ENCODE measurements at regions not wholly inside any gene's neighbourhood (a gene's known extent, or its start where the extent isn't known, plus 50 kb on each side); places are given as distances from the start of the nearest gene placed in this dataset.

DNA sequence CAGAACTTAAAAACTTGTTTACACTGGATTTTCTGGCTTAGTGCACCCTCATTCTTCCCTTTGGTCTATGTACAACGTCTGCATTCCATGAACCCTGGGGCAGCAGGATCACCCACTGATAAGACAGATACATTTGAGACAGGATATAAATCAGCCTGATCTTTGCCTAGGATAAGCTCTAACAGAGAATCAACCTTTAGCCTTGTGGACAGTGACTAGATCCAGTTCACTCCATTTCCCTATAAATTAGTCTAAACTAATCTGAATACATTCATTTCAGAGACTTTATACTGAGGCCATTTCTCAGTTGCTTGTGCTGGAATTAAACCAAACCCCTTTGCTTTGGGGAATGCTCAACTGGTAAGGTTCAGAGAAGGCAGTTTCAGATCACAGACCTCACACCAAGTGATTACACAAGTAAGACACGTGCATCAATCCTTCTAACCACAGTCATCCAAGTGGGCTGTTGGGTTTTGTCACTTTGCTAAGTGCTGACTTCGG is 639.8 kb upstream of the FZD8 start:
- intact Hi-C loops (cut with DNase I): no loop called here
- Histone ChIP-seq H3K9me3 (peaks cover 0 to 9% of the 10 kb centered on the region in 2 donors), H3K27ac (no peak overlapping the region), H3K27me3 (no peaks in the 10 kb centered on the region), H3K36me3 (no peaks in the 10 kb centered on the region), H3K4me3 (no peak overlapping the region), H3K4me1 (no peaks in the 10 kb centered on the region)
- TF ChIP-seq, protein P1, sequence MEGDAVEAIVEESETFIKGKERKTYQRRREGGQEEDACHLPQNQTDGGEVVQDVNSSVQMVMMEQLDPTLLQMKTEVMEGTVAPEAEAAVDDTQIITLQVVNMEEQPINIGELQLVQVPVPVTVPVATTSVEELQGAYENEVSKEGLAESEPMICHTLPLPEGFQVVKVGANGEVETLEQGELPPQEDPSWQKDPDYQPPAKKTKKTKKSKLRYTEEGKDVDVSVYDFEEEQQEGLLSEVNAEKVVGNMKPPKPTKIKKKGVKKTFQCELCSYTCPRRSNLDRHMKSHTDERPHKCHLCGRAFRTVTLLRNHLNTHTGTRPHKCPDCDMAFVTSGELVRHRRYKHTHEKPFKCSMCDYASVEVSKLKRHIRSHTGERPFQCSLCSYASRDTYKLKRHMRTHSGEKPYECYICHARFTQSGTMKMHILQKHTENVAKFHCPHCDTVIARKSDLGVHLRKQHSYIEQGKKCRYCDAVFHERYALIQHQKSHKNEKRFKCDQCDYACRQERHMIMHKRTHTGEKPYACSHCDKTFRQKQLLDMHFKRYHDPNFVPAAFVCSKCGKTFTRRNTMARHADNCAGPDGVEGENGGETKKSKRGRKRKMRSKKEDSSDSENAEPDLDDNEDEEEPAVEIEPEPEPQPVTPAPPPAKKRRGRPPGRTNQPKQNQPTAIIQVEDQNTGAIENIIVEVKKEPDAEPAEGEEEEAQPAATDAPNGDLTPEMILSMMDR (IDR thresholded peaks at IDR 0.05): no peak
- no peak for DNase-seq (ENCODE audit: low spot score in 2 of 2)

DNA sequence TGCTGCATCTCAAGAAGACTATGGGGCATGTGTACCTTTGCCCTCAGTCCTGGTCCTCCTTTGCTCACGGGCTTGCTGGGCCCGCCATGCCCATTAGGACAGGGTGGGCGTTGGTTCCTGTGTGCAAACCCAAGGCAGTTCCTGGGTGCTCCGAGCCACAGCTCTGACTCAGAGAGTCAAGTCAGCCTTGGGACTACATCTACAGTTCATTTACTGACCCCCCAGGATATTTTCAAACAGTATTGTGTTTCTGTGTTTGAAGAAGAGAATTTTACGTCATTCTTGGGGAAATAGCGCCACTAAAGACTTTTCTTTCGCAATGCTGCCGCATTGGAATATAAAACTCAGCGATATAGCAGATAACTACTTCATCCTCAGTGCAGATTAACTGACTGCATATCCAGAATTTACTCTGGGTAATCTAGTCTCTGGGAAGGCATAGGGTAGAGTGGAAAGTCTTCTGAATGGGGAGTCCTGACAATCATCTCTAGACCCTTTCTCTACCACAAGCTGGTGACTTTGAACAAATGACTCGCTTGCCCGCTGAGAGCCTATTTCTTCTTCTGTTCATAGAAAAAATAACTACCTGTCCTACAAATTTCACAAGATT is 638.9 kb upstream of the FZD8 start:
- Histone ChIP-seq H3K27ac (no peak overlapping the region), H3K36me3 (no peaks in the 10 kb centered on the region), H3K4me3 (no peak overlapping the region), H3K4me1 (no peaks in the 10 kb centered on the region), H3K9me3 (peaks cover 0 to under 1% of the 10 kb centered on the region in 2 donors), H3K27me3 (no peaks in the 10 kb centered on the region)
- no peak for DNase-seq (ENCODE audit: low spot score in 2 of 2)
- TF ChIP-seq, protein P1 (IDR thresholded peaks at IDR 0.05): no peak
- intact Hi-C loops (cut with DNase I): no loop called here

DNA sequence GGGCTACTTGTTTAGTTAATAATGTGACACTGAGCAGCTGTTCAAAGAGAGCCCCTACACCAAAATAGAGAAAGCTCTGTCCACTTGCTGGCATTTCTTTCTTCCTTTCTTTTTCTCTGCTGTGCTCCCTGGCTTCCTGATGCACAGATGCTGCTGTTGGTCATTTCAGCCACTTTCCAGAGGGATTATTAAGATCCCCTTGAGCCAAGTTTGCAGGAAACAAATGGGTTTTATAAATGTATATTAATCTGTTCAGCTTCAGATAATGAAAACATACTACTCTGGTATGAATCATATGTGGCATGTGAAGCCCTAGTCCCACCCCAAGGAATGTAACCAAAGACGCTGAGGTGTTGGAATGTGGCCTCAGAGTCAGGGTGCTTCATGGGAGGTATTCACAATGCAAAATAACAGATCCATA is 638.2 kb upstream of the FZD8 start:
- TF ChIP-seq, protein P1 (IDR thresholded peaks at IDR 0.05): no peak
- Histone ChIP-seq H3K36me3 (no peaks in the 10 kb centered on the region), H3K27me3 (no peaks in the 10 kb centered on the region), H3K4me3 (no peak overlapping the region), H3K9me3 (no peaks in the 10 kb centered on the region), H3K27ac (no peak overlapping the region), H3K4me1 (no peaks in the 10 kb centered on the region)
- DNase-seq (ENCODE audit: low spot score in 2 of 2): no peak
- intact Hi-C loops (cut with DNase I): no loop called here

DNA sequence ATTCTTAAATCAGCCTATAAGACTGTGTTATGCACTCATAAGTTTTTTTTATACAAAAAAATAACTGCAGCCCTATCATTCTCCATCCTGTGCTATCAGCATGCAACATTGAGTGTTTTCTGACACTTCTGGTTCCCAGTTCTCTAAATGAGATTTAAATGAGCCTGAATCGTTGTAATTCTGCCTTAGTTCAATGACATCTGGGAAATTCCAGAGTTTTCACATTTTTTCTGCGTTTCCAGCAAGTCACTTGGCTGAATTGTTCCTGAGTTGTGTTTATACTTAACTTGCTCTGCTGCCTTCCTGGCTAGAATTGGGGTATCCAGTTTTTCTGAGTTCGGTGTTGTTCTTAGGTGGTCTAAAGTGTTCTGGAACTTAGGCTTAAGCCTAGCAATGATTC is 636.1 kb upstream of the FZD8 start:
- H3K4me3 ChIP-seq: no peak overlapping the region
- H3K9me3 ChIP-seq: no peaks in the 10 kb centered on the region
- no peaks in the 10 kb centered on the region for H3K36me3 ChIP-seq
- no peaks in the 10 kb centered on the region for H3K27me3 ChIP-seq
- H3K27ac ChIP-seq: no peak overlapping the region
- intact Hi-C loops (cut with DNase I): no loop called here
- no peak for DNase-seq (ENCODE audit: low spot score in 2 of 2)
- no peaks in the 10 kb centered on the region for H3K4me1 ChIP-seq
- TF ChIP-seq, protein P1 (IDR thresholded peaks at IDR 0.05): no peak

DNA sequence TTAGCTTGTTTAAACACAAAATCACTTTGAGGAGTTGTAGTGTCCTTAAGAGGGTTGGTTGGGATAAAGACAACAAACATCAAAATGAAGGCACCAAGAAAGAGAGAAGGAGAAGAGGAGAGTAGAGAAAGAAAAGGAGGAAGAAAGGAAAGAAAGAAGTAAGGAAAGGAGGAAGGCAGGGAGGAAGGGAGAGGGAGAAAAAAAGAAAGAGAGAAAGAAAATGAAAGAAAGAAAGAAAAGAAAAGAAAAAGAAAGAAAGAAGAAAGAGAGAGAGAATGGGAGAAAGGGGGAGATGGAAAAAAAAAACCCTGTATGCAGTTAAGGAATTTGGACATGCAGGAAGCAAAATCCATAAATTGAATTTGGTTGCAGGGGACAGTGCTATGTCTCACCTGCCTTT is 635.4 kb upstream of the FZD8 start:
- no peak overlapping the region for H3K4me3 ChIP-seq
- intact Hi-C loops (cut with DNase I): no loop called here
- TF ChIP-seq, protein P1 (IDR thresholded peaks at IDR 0.05): no peak

More for the DNA sequence above, 635.4 kb upstream of the FZD8 start:
- DNase-seq (ENCODE audit: low spot score in 2 of 2): no peak
- Histone ChIP-seq H3K27ac (no peak overlapping the region), H3K27me3 (no peaks in the 10 kb centered on the region), H3K36me3 (no peaks in the 10 kb centered on the region), H3K4me1 (no peaks in the 10 kb centered on the region), H3K9me3 (no peaks in the 10 kb centered on the region)

Data from ascending aorta (tissue), 2 donors.